ENCODE measurements at regions not wholly inside any gene's neighbourhood (a gene's known extent, or its start where the extent isn't known, plus 50 kb on each side); places are given as distances from the start of the nearest gene placed in this dataset.

DNA sequence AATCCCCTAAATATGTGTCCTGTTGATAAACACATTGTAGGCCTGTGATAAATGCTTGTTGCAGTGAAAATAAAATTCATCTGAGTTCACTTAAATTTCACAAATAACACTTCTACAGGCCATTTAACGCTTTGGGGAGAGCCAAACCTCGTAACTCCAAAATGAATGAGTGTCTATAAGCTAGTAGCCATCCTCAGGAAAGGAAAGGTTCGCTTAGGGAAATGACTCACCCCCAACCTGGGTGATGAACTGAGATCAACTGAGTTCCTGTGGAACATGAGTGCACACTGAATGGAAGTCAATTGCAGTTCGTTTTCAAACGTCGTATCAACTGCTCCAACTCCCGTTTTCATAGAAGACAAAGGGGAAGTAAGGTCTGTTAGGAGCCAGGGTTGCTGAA is 527.6 kb upstream of the ID2 start:
- H3K4me3 ChIP-seq (ENCODE audit: low read length) = no peak overlapping the region
- TF ChIP-seq ZNF274 (IDR thresholded peaks at IDR 0.05; ENCODE audit: low read depth, low read length) = no peak

- TF ChIP-seq ZNF274 (IDR thresholded peaks at IDR 0.05; ENCODE audit: low read depth, low read length) = no peak
- no peak overlapping the region for H3K4me3 ChIP-seq (ENCODE audit: low read length)
Measured at GRCh38 chr2:8154936-8155335, 526.9 kb upstream of the ID2 start.

GRCh38 chr2:8157621-8158430 is 524.0 kb upstream of the ID2 start:
- no peak for TF ChIP-seq ZNF274 (IDR thresholded peaks at IDR 0.05; ENCODE audit: low read depth, low read length)
- H3K4me3 ChIP-seq (ENCODE audit: low read length) = no peak overlapping the region

GRCh38 chr2:8158711-8159110 is 523.1 kb upstream of the ID2 start:
- no peak for TF ChIP-seq ZNF274 (IDR thresholded peaks at IDR 0.05; ENCODE audit: low read depth, low read length)

DNA sequence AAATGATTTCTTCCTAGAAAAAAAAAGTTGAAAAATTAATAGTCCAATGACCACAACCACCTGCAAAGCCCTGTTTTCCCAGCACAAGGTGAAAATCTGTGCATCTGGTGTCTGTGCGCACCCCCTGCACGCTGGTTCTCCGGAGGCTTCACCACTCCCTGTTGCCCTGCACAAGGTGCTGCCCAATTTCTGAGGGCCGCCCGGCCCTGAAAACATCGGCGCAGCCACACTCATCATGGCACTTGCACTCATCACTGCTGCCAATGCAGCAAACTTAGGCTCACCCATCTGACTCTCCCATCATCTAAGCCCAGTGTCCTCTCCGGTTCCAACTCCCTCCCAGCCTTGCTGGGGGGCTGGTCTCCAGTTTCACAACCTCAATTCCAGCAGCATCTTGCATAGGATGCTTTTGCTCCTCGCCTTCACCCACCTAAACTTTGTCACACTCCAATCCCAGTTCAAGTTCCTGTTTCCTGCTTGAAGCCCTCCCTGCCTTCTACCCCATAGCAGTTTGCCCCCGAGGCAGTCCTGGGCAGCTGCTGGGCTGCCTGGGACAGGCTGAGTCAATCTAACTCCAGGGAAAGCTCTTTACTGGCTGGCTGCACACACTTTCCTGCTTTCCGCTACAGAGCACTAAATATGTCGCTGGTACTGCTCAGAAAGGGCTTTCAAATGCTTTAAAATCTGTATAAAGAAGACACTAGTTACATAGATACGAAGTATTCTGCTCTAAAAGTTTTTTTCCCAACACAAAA is 522.5 kb upstream of the ID2 start:
- no peak for TF ChIP-seq ZNF274 (IDR thresholded peaks at IDR 0.05; ENCODE audit: low read depth, low read length)
- H3K4me3 ChIP-seq (ENCODE audit: low read length) = no peak overlapping the region

More at GRCh38 chr2:8158711-8159110, 523.1 kb upstream of the ID2 start:
- no peak overlapping the region for H3K4me3 ChIP-seq (ENCODE audit: low read length)

GRCh38 chr2:8159966-8160603 is 521.8 kb upstream of the ID2 start:
- H3K4me3 ChIP-seq (ENCODE audit: low read length) = no peak overlapping the region
- no peak for TF ChIP-seq ZNF274 (IDR thresholded peaks at IDR 0.05; ENCODE audit: low read depth, low read length)

GRCh38 chr2:8160959-8161358 is 520.9 kb upstream of the ID2 start:
- no peak overlapping the region for H3K4me3 ChIP-seq (ENCODE audit: low read length)
- no peak for TF ChIP-seq ZNF274 (IDR thresholded peaks at IDR 0.05; ENCODE audit: low read depth, low read length)

GRCh38 chr2:8162552-8162951 is 519.3 kb upstream of the ID2 start:
- no peak overlapping the region for H3K4me3 ChIP-seq (ENCODE audit: low read length)
- TF ChIP-seq ZNF274 (IDR thresholded peaks at IDR 0.05; ENCODE audit: low read depth, low read length) = no peak

DNA sequence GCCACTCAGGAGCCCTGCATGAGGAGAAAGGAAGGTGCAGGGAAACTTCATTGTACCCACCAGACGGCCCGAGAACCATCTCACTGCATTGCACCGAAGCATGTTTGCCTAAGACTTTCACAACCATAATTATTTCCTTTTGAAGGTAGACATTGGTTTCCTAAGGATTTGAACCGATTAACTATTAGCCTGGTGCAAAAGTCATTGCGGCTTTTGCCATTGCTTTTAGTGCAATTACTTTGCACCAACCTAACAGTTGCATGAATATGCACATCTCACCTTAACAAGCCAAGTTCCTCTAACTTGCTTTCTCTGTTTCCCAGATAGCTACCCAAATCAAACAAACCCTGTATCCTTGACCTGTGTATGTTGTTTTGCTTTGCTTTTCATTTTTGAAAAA is 516.3 kb upstream of the ID2 start:
- no peak overlapping the region for H3K4me3 ChIP-seq (ENCODE audit: low read length)
- no peak for TF ChIP-seq ZNF274 (IDR thresholded peaks at IDR 0.05; ENCODE audit: low read depth, low read length)

DNA sequence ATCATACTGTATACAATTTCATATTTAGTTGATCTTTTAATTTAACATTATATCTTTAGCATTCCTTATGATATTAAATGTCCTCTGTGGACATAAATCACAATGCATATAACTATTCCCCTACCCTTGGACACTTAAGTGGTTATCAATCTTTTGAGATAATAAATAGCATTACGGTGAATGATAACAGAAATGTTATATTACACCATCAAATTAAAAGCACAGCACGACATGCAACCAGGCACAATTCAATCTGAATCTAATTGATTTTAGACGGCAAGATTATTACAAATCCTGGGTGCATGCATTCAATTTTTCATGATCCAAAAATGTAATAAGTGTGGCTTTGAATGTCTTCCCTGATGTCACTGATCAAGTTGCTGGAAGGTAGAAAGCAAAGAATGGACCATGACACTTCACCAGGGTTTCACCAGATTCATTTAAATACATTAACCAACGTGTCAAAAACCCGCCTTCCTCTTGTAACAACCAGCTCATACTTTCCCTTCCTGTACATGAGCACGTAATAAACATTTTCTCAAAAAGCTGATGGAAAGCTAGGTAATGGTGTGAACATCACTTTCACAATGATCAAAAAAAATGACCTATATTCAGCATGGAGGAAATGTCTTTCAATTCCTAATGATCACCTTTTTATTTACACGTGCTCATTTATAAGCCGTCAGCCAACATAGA is 513.7 kb upstream of the ID2 start:
- H3K4me3 ChIP-seq (ENCODE audit: low read length) = no peak overlapping the region
- no peak for TF ChIP-seq ZNF274 (IDR thresholded peaks at IDR 0.05; ENCODE audit: low read depth, low read length)

DNA sequence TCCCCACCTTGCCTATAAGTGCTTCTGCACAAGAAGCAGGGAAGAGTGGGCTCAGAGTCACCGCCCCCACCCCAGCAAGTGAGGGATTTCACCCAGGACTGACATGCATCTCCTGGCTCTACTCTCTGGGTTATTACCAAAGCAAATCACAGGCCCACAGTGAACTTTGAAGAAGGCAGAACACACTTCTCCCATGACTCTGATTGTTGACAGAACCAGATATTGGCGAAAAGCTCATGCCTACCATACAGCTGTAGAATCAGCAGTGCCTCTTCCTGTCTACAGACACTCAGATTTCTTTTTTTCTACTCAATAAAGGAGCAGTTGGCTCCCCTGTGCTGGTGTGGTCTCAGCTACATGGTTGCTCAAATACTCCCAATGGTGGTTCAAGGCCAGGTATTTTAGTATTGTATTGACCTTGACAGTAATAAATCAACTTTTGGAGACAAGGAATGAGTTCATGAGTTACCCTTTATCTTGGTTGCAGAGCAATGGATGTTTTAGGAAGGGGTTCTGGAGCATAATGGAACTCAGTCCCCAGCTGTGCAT is 512.9 kb upstream of the ID2 start:
- no peak for TF ChIP-seq ZNF274 (IDR thresholded peaks at IDR 0.05; ENCODE audit: low read depth, low read length)
- H3K4me3 ChIP-seq (ENCODE audit: low read length) = no peak overlapping the region

DNA sequence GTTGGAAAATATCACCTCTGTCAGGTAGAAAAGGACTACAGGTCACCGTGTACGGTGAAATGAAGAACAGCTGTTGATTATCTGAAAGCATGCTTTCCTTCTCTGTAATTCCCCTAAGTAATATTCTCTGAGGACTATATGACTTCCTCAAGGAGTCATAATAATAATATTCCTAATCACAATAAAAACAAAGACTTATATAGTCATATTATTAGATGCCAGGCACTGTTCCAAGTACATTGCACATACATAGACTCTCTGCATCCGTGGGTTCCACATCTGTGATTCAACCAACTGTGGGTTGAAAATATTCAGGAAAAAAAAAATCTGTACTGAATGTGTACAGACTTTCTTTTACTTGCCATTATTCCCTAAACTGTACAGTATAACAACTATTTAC is 512.4 kb upstream of the ID2 start:
- no peak overlapping the region for H3K4me3 ChIP-seq (ENCODE audit: low read length)
- TF ChIP-seq ZNF274 (IDR thresholded peaks at IDR 0.05; ENCODE audit: low read depth, low read length) = no peak

DNA sequence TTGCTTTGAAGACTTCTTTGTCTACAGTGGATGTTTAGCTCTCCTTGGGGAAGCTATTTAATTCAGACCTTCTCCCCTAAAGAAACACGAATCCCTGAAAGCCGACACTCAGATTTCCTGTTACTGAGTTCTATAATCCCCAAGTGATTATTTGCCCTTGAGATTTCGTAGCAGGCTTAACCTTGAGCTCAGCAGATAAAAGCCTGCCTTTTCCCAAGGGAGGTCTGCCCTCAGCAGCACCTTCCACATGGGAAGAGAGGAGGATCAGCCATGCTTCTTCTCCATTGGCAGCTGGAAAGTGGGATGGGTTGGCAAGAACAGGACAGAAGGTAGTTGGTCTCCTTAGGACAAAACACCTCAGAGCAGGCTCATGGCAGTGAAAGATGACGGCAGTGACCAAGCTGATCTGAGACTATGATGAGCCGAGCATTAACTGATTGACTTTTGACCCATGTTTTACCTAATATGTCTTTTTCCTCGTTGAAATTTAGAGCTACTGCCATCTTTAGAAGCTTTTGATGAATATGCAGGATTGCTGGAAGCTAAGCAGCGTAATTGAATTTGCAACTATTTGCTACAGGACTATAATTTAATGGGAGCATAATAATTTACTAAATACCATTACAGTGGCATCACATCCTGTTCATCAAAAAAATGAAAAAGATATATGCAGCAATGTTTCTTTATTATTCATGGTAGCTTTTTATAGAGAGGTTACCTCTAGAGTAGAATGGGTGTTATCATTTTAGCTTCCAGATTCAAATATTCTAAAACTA is 511.1 kb upstream of the ID2 start:
- H3K4me3 ChIP-seq (ENCODE audit: low read length) = no peak overlapping the region
- TF ChIP-seq ZNF274 (IDR thresholded peaks at IDR 0.05; ENCODE audit: low read depth, low read length) = no peak
